ENCODE measurements at regions not wholly inside any gene's neighbourhood (a gene's known extent, or its start where the extent isn't known, plus 50 kb on each side); places are given as distances from the start of the nearest gene placed in this dataset.

GRCh38 chr22:48256776-48257684 is 1494.6 kb downstream of the TBC1D22A start:
- no peak for TF ChIP-seq CTCF (IDR thresholded peaks at IDR 0.05)

GRCh38 chr22:48256041-48256739 is 1493.7 kb downstream of the TBC1D22A start:
- Histone ChIP-seq H3K4me1 (no peaks in the 10 kb centered on the region), H3K27me3 (no peaks in the 10 kb centered on the region), H3K27ac (no peak overlapping the region), H3K36me3 (no peaks in the 10 kb centered on the region), H3K9me3 (no peaks in the 10 kb centered on the region), H3K4me3 (no peak overlapping the region)
- TF ChIP-seq CTCF (IDR thresholded peaks at IDR 0.05) = no peak
- DNase-seq (ENCODE audit: low spot score) = no peak

More at GRCh38 chr22:48256776-48257684, 1494.6 kb downstream of the TBC1D22A start:
- no peak overlapping the region for H3K27ac ChIP-seq
- H3K36me3 ChIP-seq = no peaks in the 10 kb centered on the region
- no peak for DNase-seq (ENCODE audit: low spot score)
- no peaks in the 10 kb centered on the region for H3K9me3 ChIP-seq
- H3K4me1 ChIP-seq = no peaks in the 10 kb centered on the region
- no peak overlapping the region for H3K4me3 ChIP-seq
- H3K27me3 ChIP-seq = no peaks in the 10 kb centered on the region

GRCh38 chr22:48254311-48254873 is 1491.9 kb downstream of the TBC1D22A start:
- no peaks in the 10 kb centered on the region for H3K27me3 ChIP-seq
- no peak for TF ChIP-seq CTCF (IDR thresholded peaks at IDR 0.05)
- no peak for DNase-seq (ENCODE audit: low spot score)
- no peak overlapping the region for H3K4me3 ChIP-seq
- H3K9me3 ChIP-seq = no peaks in the 10 kb centered on the region
- H3K27ac ChIP-seq = no peak overlapping the region
- H3K36me3 ChIP-seq = no peaks in the 10 kb centered on the region
- H3K4me1 ChIP-seq = no peaks in the 10 kb centered on the region

GRCh38 chr22:48253573-48253972 is 1491.1 kb downstream of the TBC1D22A start:
- DNase-seq (ENCODE audit: low spot score) = no peak
- TF ChIP-seq CTCF (IDR thresholded peaks at IDR 0.05) = no peak
- H3K27ac ChIP-seq = no peak overlapping the region
- no peaks in the 10 kb centered on the region for H3K9me3 ChIP-seq
- no peaks in the 10 kb centered on the region for H3K27me3 ChIP-seq
- H3K36me3 ChIP-seq = no peaks in the 10 kb centered on the region
- H3K4me1 ChIP-seq = no peaks in the 10 kb centered on the region
- H3K4me3 ChIP-seq = no peak overlapping the region

GRCh38 chr22:48253136-48253535 is 1490.7 kb downstream of the TBC1D22A start:
- TF ChIP-seq CTCF (IDR thresholded peaks at IDR 0.05) = no peak
- no peak overlapping the region for H3K4me3 ChIP-seq
- no peaks in the 10 kb centered on the region for H3K36me3 ChIP-seq
- H3K4me1 ChIP-seq = no peaks in the 10 kb centered on the region
- DNase-seq (ENCODE audit: low spot score) = no peak
- no peak overlapping the region for H3K27ac ChIP-seq
- no peaks in the 10 kb centered on the region for H3K9me3 ChIP-seq
- H3K27me3 ChIP-seq = no peaks in the 10 kb centered on the region

All from right atrium auricular region (tissue), 2 donors.